ENCODE measurements at regions not wholly inside any gene's neighbourhood (a gene's known extent, or its start where the extent isn't known, plus 50 kb on each side); places are given as distances from the start of the nearest gene placed in this dataset.

DNA sequence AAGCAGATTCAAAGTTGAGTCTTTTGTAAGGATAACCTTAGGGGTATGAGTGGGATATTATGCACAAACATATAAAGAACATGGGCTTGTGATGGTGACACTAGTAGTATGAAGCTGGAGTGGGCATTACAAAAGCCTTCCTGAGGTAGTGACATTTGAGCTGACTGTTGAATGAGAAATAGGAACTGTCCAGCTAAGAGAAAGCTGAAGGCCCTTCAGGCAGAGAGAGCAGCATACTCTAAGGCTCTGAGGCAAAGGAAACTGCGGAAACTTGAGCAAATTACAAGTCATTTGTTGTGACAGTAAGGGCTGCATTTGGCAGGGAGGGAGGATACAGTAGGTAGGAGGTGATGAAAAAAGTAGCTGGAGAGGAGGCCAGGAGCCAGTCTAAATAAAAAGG is 190.7 kb upstream of the CD96 start:
- no peak for DNase-seq (ENCODE audit: low read depth, low spot score)

GRCh38 chr3:111352585-111352984 is 189.4 kb upstream of the CD96 start:
- DNase-seq (ENCODE audit: low read depth, low spot score): no peak

- no peak for DNase-seq (ENCODE audit: low read depth, low spot score)
Measured at GRCh38 chr3:111359261-111360030, 182.6 kb upstream of the CD96 start.

- no peak for DNase-seq (ENCODE audit: low read depth, low spot score)
Measured at GRCh38 chr3:111362381-111363009, 179.5 kb upstream of the CD96 start.

DNA sequence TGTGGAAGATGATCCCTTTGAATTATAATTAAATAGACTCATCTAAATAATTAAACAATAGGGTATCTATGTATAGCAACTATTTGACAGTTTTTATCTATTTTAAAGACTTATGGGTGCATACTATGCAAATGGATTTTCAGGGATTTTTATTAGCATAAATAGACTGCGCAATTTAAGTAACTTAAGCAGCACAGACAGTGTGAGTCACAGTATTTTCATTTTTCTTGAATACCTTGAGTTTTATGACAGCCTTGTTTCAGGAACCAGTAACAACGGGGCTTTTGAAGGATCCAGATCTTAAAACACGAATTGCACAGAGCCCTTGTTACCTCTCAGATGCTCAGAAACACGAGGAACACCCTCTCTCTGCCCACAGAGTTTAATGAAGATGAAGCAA is 175.5 kb upstream of the CD96 start:
- no peak for DNase-seq (ENCODE audit: low read depth, low spot score)

DNA sequence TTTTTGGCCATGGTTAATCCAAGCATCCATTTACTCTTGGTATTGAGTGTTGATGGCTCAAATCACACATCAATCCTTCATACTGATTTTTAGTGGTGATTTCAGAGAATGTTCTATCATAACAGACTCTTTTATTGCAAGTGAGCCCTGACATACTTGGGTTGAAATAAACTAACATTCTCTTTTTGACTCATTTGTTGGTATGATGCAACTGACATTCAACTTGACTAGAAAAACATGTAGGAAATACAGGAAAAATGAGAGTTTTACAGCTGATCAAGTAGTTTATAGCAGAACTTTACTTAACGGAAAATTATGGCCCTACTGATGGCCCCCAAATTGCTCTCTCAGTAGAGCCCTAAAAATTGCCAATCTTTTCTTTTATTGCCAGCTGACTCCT is 173.9 kb upstream of the CD96 start:
- DNase-seq (ENCODE audit: low read depth, low spot score): no peak

DNA sequence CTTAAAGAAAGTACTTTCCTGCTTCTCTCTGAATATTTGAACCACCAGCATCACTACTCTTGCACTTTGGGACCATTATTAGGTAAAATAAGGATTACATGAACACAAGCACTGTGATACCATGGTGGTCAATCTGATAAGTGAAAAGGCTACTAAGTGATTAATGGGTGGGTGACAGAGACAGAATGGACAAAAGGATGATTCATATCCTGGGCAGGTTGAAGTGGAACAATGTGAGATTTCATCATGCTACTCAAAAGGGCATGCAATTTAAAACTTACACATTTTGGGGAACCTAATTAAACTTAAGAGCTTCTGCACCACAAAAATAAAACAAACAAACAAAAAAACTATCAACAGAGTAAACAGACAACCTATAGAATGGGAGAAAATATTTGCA is 172.0 kb upstream of the CD96 start:
- DNase-seq (ENCODE audit: low read depth, low spot score): no peak

GRCh38 chr3:111373239-111373638 is 168.8 kb upstream of the CD96 start:
- DNase-seq (ENCODE audit: low read depth, low spot score): peak; percentile 57

DNA sequence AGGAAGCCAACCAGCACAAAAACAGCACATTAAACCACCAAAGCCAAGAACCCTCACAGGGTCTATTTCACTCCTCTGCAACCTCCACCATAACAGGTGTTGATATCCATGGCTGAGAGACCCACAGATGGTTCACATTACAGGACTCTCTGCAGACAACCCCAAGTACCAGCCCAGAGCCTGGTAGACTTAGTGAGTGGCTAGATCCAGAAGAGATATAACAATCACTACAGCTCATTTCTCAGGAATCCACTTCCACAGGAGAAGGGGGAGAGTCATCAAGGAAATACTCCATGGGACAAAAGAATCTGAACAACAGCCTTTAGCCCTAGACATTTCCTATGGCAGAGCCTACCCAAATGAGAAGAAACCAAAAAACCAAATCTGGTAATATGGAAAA is 168.1 kb upstream of the CD96 start:
- no peak for DNase-seq (ENCODE audit: low read depth, low spot score)

DNA sequence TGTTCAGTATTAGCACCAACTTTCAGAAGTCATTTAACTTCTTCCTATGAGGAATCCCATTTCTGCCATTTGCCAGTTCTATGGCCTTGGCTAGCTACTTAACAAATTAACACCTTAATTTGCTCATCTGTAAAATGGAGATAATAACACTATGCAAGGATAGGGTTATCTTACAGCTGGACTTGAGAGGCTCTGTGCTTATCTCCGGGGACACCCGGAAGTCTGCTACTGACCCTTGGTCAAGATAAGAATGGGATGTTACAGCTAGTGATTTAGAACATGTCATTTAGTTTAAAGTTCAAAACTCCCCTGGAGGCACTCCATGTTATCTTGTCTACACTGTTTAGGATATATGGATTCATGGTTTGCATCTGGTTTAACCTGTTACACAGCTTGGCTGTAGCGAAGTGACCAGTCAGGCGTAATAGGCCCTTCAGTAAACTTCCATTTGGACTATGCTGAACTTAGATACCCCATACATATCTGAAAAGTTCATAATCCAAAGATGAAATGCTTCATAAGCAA is 156.0 kb upstream of the CD96 start:
- no peak for DNase-seq (ENCODE audit: low read depth, low spot score)

DNA sequence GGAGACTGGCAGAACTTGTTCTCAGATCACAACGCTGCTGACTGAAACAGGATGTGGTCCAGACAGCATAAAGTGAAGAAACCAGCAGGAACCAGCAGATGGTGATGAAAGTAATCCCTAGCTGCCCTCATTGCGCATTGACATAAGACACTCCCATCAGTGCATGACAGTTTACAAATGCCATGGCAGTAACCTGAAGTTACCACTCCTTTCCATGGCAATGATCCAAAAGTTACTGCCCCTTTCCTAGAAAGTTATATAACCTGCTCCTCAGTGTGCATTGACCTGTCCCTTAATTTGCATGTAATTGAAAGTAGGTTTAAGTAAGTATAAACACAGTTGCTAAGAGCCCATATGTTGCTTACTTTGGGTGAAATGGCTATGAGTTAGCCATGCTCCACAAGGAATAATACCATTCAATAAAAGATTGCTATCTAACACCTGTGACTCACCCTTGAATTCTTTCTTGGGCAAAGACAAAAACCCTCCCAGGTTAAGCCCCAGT is 149.1 kb upstream of the CD96 start:
- no peak for DNase-seq (ENCODE audit: low read depth, low spot score)

DNA sequence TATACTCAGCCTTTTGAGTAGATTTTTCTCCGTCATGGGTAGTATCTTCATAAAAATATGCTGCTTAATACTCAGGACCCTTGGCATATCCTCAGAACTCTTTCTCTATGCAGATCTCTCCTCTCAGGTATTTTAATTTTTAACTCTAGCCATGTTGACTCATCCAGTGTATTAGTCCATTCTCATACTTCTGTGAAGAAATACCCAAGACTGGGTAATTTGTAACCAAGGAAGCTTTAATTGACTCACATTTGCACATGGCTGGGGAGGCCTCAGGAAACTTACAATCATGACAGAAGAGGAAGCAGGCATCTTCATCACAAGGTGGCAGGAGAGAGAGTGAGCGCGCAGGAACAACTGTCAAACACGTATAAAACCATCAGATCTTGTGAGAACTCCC is 129.3 kb upstream of the CD96 start:
- DNase-seq (ENCODE audit: low read depth, low spot score): no peak

DNA sequence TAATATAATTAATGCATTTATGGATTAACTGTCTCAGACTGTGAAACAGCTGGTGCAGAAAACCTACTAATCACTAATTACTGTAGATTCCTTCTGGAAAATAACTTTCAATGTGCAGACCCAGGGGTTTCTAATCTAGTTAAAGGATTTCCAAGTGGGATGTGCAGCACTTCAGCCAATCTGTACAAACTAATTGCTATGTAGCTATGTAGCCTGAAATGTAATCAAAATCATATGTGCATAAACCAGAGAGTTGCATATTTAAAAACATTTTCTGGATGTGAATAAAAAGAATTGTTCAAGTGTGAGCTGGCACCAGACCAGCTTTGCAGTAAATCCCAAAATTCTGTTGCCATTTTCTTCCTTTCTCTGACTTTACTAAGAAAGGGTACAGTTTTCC is 127.5 kb upstream of the CD96 start:
- DNase-seq (ENCODE audit: low read depth, low spot score): no peak

- DNase-seq (ENCODE audit: low read depth, low spot score): no peak
Measured at GRCh38 chr3:111415018-111415417, 127.0 kb upstream of the CD96 start.

DNA sequence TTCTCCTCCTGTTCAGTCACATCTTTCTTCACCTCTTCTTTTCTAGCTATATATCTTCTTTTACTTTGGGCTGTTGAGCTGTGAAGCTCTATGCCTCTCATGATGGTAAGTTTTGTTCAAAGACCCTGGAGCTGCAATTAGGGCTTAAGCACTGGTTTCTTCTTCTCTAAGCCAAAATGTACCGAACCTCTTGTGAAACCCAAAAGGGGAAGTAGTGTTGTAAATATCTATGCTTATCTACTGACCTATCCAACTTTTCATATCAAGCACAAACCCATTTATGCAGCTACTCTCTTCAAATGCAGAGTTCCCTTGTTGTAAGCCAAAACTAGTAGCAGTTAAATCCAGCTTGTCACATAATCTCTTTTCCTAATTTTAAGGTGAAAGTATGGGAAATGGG is 123.6 kb upstream of the CD96 start:
- DNase-seq (ENCODE audit: low read depth, low spot score): no peak

- no peak for DNase-seq (ENCODE audit: low read depth, low spot score)
Measured at GRCh38 chr3:111428301-111428700, 113.7 kb upstream of the CD96 start.

DNA sequence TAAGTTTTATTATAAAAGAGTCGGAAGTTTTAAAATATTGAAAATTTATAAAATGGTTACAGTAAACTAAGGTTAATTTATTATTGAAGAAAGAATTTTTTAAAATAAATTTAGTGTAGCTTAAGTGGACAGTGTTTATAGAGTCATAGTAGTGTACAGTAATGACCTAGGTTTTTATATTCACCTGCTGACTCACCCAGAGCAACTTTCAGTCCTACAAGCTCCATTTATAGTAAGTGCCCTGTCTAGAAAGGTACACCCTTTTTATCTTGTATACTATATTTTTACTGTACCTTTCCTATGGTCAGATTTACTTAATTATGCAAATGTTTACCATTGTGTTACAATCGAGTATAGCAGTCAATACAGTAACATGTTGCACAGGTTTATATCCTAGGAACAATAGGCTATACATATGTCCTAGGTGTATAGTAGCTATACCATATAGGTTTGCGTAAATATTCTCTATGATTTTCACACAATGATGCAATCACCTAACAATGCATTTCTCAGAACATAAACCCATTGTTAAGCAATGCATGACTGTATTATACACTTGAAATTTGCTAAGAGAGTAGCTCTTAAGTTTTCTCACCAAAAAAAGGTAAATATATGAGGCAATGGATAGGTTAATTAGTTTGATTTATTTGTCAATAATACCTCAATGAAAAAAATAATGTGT is 106.9 kb upstream of the CD96 start:
- DNase-seq (ENCODE audit: low read depth, low spot score): no peak

DNA sequence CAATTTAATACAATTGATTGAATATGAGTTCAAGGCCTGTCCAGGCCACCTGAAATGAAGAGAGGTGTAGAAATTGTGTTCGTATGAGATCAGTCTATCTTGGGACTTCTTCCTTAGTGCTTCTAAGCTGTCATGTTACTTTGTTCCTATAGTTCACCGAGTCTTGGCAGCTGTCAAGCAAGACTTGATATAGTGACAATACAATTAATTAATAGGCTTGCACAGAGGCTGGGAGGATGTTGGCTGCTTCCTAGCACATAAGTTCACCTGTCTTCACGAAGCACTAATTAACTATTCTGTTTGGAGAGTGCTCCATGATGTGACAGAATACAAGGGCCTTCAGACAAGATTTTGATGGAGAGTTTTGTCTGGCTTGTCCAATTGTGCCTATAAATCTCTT is 103.7 kb upstream of the CD96 start:
- DNase-seq (ENCODE audit: low read depth, low spot score): no peak

DNA sequence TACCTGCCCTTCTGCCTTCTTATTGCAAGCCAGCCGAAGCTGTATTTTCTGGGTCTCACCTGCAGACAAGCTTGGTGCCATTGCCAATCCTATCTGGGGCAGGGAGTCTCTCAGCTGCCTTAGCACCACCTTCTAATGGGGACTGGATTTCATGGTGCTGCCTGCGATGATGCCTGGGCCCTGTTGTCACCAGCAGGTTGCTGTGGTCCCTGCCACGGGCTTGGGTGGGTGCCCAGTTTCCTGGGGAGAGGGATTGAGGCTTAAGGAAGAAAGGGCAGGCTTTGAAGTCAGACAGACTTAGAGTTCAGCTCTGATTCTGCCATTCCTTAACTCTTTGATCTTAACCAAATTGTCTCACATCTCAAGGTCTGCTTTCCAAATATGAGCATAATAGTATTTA is 87.4 kb upstream of the CD96 start:
- no peak for DNase-seq (ENCODE audit: low read depth, low spot score)

GRCh38 chr3:111465081-111465670 is 76.8 kb upstream of the CD96 start:
- no peak for DNase-seq (ENCODE audit: low read depth, low spot score)

DNA sequence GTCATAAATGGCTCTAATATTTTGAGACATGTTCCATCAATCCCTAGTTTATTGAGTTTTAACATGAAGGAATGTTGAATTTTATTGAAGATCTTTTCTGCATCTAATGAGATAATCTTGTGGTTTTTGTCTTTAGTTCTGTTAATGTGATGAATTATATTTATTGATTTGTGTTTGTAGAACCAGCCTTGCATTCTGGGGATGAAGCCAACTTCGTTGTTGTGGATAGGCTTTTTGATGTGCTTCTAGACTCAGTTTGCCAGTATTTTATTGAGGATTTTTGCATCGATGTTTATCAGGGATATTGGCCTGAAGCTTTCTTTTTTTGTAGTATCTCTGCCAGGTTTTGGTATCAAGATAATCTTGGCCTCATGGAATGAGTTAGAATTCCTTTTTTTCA is 72.0 kb upstream of the CD96 start:
- no peak for DNase-seq (ENCODE audit: low read depth, low spot score)

- DNase-seq (ENCODE audit: low read depth, low spot score): no peak
Measured at GRCh38 chr3:111471831-111472230, 70.2 kb upstream of the CD96 start.
